NOMO-1 treated with dmso at 0.1 percent for 144 hours (cell line): ENCODE measurements at regions not wholly inside any gene's neighbourhood (a gene's known extent, or its start where the extent isn't known, plus 50 kb on each side); places are given as distances from the start of the nearest gene placed in this dataset.
"Not testable (repeated sequence)": the region's sequence is repeated elsewhere in the genome, so short reads cannot be mapped to it uniquely, and the experiment has no call there.

Experiments used
- DNase-seq: peaks from one replicate; lab custom pipeline; 2025; ENCODE audit not compliant: unreplicated experiment; lab: John Stamatoyannopoulos, UW

GRCh38 chr14:104303705-104304425, 165.5 kb downstream of the KIF26A start:
- no peak for DNase-seq

GRCh38 chr14:104304451-104305351, 166.3 kb downstream of the KIF26A start:
- DNase-seq: no peak

- no peak for DNase-seq
These were observed 167.4 kb downstream of the KIF26A start for GRCh38 chr14:104305511-104306449.

GRCh38 chr14:104306450-104307040, 168.2 kb downstream of the KIF26A start:
- no peak for DNase-seq

GRCh38 chr14:104307246-104307626, 168.8 kb downstream of the KIF26A start:
- no peak for DNase-seq

- DNase-seq: no peak
These were observed 169.4 kb downstream of the KIF26A start for GRCh38 chr14:104307627-104308401.

- DNase-seq: not testable (repeated sequence)
These were observed 170.1 kb downstream of the KIF26A start for GRCh38 chr14:104308534-104308933.

DNA sequence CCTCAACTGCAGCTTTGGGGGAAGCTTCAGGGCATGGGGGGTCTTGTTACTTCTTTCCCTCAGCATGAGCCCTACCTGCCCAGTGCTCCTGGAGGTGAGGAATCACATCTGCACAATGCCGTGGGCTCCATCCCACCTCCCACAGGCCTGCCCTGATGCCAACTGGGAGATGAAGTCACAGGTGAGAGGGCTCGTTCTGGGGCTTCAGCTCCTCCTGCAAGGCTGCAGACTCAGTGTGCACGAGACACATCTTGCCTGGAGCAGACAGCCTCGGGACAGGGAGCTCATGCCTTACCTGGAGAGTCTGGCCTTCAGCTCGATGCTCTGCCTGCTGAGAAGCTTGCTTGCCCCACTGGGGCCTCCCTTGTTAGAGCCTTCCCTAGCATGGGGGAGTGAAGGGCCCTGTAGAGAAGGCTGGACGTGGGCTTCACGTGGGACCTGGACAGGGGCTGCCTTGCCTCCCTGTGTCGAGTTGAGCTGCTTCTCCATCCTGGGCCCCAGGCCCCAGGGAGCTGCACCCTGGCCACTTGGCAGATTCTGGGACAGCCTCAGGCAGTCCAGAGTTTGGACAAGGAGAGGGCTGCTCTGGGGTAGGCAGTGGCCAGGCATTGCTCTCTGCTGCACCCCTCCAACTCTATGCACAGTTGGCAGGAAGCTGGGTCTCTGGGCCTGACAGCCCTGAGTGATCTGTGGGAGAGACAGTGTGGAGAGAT, 171.4 kb downstream of the KIF26A start:
- no peak for DNase-seq

- no peak for DNase-seq
These were observed 173.0 kb downstream of the KIF26A start for GRCh38 chr14:104311358-104311757.

DNA sequence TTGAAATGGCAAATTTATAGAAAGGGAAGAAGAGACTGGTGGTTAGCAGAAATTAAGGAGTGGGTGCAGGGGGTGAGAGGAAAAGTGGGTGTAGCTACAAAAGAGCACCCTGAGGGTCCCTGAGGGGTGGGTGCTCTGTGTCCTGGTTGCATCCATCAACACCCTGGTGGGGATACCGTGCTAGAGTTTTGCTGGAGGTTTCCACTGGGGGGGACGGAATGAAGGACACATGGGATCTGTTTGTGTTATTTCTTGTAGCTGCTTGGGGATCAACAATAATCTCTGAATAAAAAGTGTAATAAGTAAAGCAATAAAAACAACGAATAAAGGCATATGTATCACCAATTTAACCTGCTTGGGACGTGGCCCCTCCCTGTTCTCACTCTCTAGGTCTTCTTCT, 175.3 kb downstream of the KIF26A start:
- no peak for DNase-seq

GRCh38 chr14:104314251-104314941, 176.0 kb downstream of the KIF26A start:
- no peak for DNase-seq

- DNase-seq: no peak
These were observed 176.8 kb downstream of the KIF26A start for GRCh38 chr14:104315169-104315568.

- DNase-seq: no peak
These were observed 177.2 kb downstream of the KIF26A start for GRCh38 chr14:104315625-104316024.

- DNase-seq: no peak
These were observed 177.8 kb downstream of the KIF26A start for GRCh38 chr14:104316121-104316722.

DNA sequence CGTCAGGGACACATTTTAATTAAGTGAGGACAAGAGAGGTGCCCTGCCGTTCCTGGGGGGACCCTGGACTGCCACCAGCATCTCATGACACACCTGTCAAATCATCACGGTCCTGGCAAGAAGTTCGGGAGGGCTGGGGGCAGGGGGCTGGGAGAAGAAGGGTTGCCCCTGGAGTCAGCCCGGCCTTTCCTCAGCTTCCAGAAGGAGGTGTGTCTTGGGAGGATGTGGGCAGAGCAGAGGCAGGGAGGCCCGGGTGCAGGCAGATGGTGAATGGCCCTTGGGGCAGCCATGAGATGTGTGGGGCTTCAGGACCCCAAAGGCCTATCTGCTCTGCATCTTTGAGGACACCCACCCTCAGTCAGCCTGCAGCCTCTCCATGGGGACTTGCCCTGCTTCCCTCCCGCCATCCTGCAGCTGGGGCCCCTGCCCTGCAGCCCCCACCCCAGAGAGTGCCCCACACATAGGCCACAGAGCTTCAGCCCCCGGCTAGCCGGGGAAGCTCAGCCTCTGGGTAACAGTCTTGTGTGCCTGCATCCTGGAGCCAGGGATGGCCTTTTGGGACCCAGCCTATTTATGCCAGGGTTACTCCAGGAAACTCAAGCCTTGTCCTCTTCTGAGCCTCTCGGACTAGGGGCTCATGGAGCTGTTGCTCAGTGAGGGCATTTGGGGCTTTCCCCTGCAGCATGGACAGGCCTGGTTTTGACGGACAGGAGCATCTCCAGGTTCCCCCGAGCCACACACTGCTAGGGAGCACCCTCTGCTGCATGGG, 178.5 kb downstream of the KIF26A start:
- no peak for DNase-seq

GRCh38 chr14:104317492-104317805, 179.1 kb downstream of the KIF26A start:
- DNase-seq: no peak

DNA sequence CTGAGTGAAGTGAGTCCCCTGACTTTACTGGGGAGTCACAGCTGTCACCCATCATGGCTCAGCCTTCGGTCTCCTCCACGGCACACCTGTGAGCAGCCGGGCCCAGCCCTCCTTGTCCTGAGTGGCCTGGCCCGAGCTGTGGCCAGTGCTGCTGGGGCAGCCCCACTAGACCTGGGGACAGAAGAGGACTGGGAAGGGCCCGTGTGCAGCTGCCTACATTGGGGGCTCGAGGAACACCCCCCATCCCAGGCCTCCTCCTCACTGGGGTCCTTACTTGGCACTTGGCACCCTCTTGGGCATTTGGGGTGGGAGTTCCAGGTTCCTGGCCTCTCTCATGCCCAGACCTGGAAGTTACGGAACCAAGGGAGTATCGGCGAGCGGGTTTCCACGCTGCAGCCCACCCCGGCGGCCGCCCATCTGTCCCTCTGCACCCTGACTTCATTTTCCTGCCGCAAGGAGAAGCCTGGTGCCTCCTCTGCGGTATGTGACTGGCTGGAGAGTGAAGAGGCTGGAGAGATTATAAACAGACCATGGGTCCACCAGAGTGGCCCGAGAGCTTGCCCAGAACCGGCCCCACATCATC, 179.7 kb downstream of the KIF26A start:
- no peak for DNase-seq
